HepG2 (cell line): ENCODE measurements at regions not wholly inside any gene's neighbourhood (a gene's known extent, or its start where the extent isn't known, plus 50 kb on each side); places are given as distances from the start of the nearest gene placed in this dataset.

ENCODE experiments used
- ATAC-seq: fragments of 200-7000 bp; cut with Tn5 transposase; 3 replicates; pipeline ENCODE4 v1.9.1; 2020; ENCODE audit warnings: mild to moderate bottlenecking, moderate library complexity
- BruUV-seq: library from RNA; stranded (reverse); fragments of 400-500 nt; replicated peaks from 2 replicates; lab custom pipeline; 2021; lab: Mats Ljungman, UMichigan
- CTCF ChIA-PET: fragments of 300-600 bp; formaldehyde crosslinking; extraction: SDS; loops from one replicate; lab custom pipeline; 2021; ENCODE audit warnings: low total read pairs, inconsistent platforms, low intra/inter-chr PET ratio; lab: Yijun Ruan, JAX
- POLR2A ChIA-PET: fragments of 350-600 bp; sonication (Branson Sonifier 250); formaldehyde crosslinking; loops from one replicate; lab custom pipeline; 2020; ENCODE audit warnings: antibody characterized with exemption, inconsistent platforms; lab: Yijun Ruan, JAX
- DNase-seq: peaks from one replicate; pipeline ENCODE4 v3.0.0-alpha.2; 2015; ENCODE audit warnings: low spot score
- FAIRE-seq: peaks from 3 replicates; lab custom pipeline; 2011; peaks lifted over from hg19 to GRCh38; lab: Jason Lieb, UNC
- H2AFZ ChIP-seq: one replicate; pipeline ENCODE4 v1.6.1; 2011; ENCODE audit warnings: low read length, inconsistent platforms
- H3K27ac ChIP-seq: fragments of 300-600 bp; 3 replicates; pipeline ENCODE4 v1.8.0; 2011; ENCODE audit warnings: mixed run types, mild to moderate bottlenecking, mixed read lengths, low read length, inconsistent platforms; ENCODE audit not compliant: insufficient read depth; ENCODE audit errors: extremely low read length
- H3K27me3 ChIP-seq, 2 experiments: fragments of 200-600 bp in 1 of 2; 2 replicates in 1 of 2; 3 replicates in 1 of 2; pipeline versions ENCODE4 v1.6.0 to v1.8.0; 2011; ENCODE audit warnings: low read length in 2 of 2, mild to moderate bottlenecking in 2 of 2, moderate library complexity in 2 of 2, inconsistent platforms in 1 of 2; ENCODE audit not compliant: insufficient read depth in 2 of 2, control insufficient read depth in 1 of 2
- H3K36me3 ChIP-seq, 2 experiments: fragments of 200-600 bp in 1 of 2; replicated peaks in 1 of 2; 2 replicates in 1 of 2; 3 replicates in 1 of 2; pipeline versions ENCODE4 v1.5.1 to v1.8.0; 2011; ENCODE audit warnings: low read length in 2 of 2, inconsistent platforms in 1 of 2; ENCODE audit not compliant: insufficient read depth in 2 of 2, control insufficient read depth in 1 of 2
- H3K4me1 ChIP-seq: 2 replicates; pipeline ENCODE4 v1.5.1; 2012; ENCODE audit warnings: low read length, inconsistent platforms; ENCODE audit not compliant: insufficient read depth
- H3K4me2 ChIP-seq: 2 replicates; pipeline ENCODE4 v1.6.0; 2011; ENCODE audit warnings: low read depth, low read length, inconsistent platforms
- H3K4me3 ChIP-seq, 3 experiments: fragments of 200-600 bp in 1 of 3; sonication (generic), shearing (Covaris generic) in 1 of 3; replicated peaks in 1 of 3; 2 replicates each; pipeline ENCODE4 v1.5.1; 2011 to 2016; ENCODE audit warnings: low read length in 3 of 3, inconsistent platforms in 2 of 3, low read depth in 2 of 3, mild to moderate bottlenecking in 2 of 3, control low read depth in 1 of 3, mixed read lengths in 1 of 3; ENCODE audit not compliant: insufficient read depth in 1 of 3
- H3K79me2 ChIP-seq: one replicate; pipeline ENCODE4 v1.6.1; 2011; ENCODE audit warnings: low read length, inconsistent platforms; ENCODE audit not compliant: insufficient read depth
- H3K9ac ChIP-seq: 2 replicates; pipeline ENCODE4 v1.6.0; 2011; ENCODE audit warnings: mild to moderate bottlenecking, low read depth, low read length, inconsistent platforms; ENCODE audit not compliant: insufficient read depth
- H3K9me3 ChIP-seq: 2 replicates; pipeline ENCODE4 v1.5.1; 2012; ENCODE audit warnings: mild to moderate bottlenecking, low read length
- H4K20me1 ChIP-seq: 2 replicates; pipeline ENCODE4 v1.6.0; 2011; ENCODE audit warnings: inconsistent platforms, mild to moderate bottlenecking, low read length, moderate library complexity; ENCODE audit not compliant: insufficient read depth
- ARID3A ChIP-seq: IDR thresholded peaks from 2 replicates; pipeline ENCODE4 v1.6.1; 2012; ENCODE audit warnings: low read depth, low read length, improper control_type of control experiment
- ZBTB40 ChIP-seq, 2 experiments: fragments of 450-650 bp in 1 of 2; sonication (generic) in 1 of 2; formaldehyde crosslinking in 1 of 2; IDR thresholded peaks; 2 replicates each; pipeline versions ENCODE4 v1.6.1 to v1.8.0; 2016 to 2022; ENCODE audit warnings: antibody characterized with exemption in 1 of 2, mild to moderate bottlenecking in 1 of 2, missing genetic modification reagents in 1 of 2
- ZKSCAN8 ChIP-seq: IDR thresholded peaks from 2 replicates; pipeline ENCODE4 v1.6.1; 2016; ENCODE audit warnings: borderline replicate concordance, missing genetic modification reagents, missing compliant biosample characterization
- ZNF160 ChIP-seq: sonication (generic); formaldehyde crosslinking; IDR thresholded peaks from 2 replicates; pipeline ENCODE4 v1.8.0; 2022; ENCODE audit warnings: mild to moderate bottlenecking, inconsistent platforms, missing genetic modification reagents
- ZNF256 ChIP-seq: sonication (generic); formaldehyde crosslinking; conservative IDR thresholded peaks from 2 replicates; pipeline ENCODE4 v1.4.0; 2020; ENCODE audit warnings: missing genetic modification reagents
- ZNF563 ChIP-seq: sonication (generic); formaldehyde crosslinking; IDR thresholded peaks from 2 replicates; pipeline ENCODE4 v1.8.0; 2022; ENCODE audit warnings: mild to moderate bottlenecking, moderate library complexity, missing genetic modification reagents
- ZSCAN21 ChIP-seq: sonication (generic); formaldehyde crosslinking; IDR thresholded peaks from 2 replicates; pipeline ENCODE4 v1.8.0; 2022; ENCODE audit warnings: mild to moderate bottlenecking, missing genetic modification reagents, moderate library complexity, borderline replicate concordance
- WGBS: methylation state at CpG from one replicate; pipeline ENCODE4 v1.1.6; 2017; ENCODE audit warnings: low lambda C conversion rate; 5-methylcytosine and 5-hydroxymethylcytosine counted together
- in situ Hi-C: cut with HindIII; loops from 2 replicates; pipeline ENCODE4 v1.10.0; 2017; ENCODE audit warnings: low pct_unique_long_range_greater_than_20kb; ENCODE audit not compliant: extremely low pct_ligation_motif_present
- intact Hi-C: fragments of 100-400 bp; cut with micrococcal nuclease; formaldehyde crosslinking; loops from one replicate; pipeline ENCODE4 v1.10.0; 2022; ENCODE audit not compliant: unreplicated experiment

- no peak for TF ChIP-seq ZBTB40 (IDR thresholded peaks at IDR 0.05)
- TF ChIP-seq ZBTB40 (CRISPR knock-in tag; IDR thresholded peaks at IDR 0.05) = no peak
Observed at GRCh38 chr13:50757008-50757407, 86.5 kb downstream of the DLEU7 start (continued).

GRCh38 chr13:50758796-50759195 lies 84.7 kb downstream of the DLEU7 start:
- no peak overlapping the region for H3K9ac ChIP-seq
- POLR2A ChIA-PET = no interaction called here
- H3K27me3 ChIP-seq = no peaks in the 10 kb centered on the region
- in situ Hi-C loops (no loop called here), intact Hi-C loops (no loop called here)
- no peak overlapping the region for H3K4me3 ChIP-seq
- H2AFZ ChIP-seq = no peak overlapping the region
- FAIRE-seq (no peak), ATAC-seq (no peak), DNase-seq (no peak)
- 96% methylated on average over 1 of the region's 1 CpG for WGBS
- peaks cover 8% of the 10 kb centered on the region; the same call in 1 of the 2 replicates for H3K4me1 ChIP-seq
- H3K79me2 ChIP-seq = no peaks in the 10 kb centered on the region
- no peaks in the 10 kb centered on the region for H3K9me3 ChIP-seq
- no peaks in the 10 kb centered on the region for H4K20me1 ChIP-seq
- TF ChIP-seq ZSCAN21 (CRISPR knock-in tag) (no peak), ZNF563 (CRISPR knock-in tag) (no peak), ZNF160 (CRISPR knock-in tag) (no peak), ZKSCAN8 (CRISPR knock-in tag) (no peak), ARID3A (no peak), ZNF256 (CRISPR knock-in tag) (no peak)
- CTCF ChIA-PET = no interaction called here
- no peak overlapping the region for H3K4me2 ChIP-seq
- H3K36me3 ChIP-seq = 0 out of 5 replicates have a peak, but pooled peaks cover 0 to 3% of the 10 kb centered on the region in 2 experiments
- H3K27ac ChIP-seq = no peak overlapping the region
- no TSS peak for BruUV-seq
